ENCODE measurements at regions not wholly inside any gene's neighbourhood (a gene's known extent, or its start where the extent isn't known, plus 50 kb on each side); places are given as distances from the start of the nearest gene placed in this dataset.

- no peaks in the 10 kb centered on the region for H3K9me2 ChIP-seq (replicated peaks; ENCODE audit: control insufficient read depth, low read length)
- no peak overlapping the region for H3K4me2 ChIP-seq (ENCODE audit: low read length)
- TF ChIP-seq CTCF (IDR thresholded peaks at IDR 0.05; ENCODE audit: low read depth, low read length, poor library complexity, severe bottlenecking) (no peak), EZH2phosphoT487 (IDR thresholded peaks at IDR 0.05; ENCODE audit: borderline replicate concordance, low read length) (no peak)
- no peaks in the 10 kb centered on the region for H3K4me1 ChIP-seq (ENCODE audit: control insufficient read depth, low read length)
- no peak overlapping the region for H3K27ac ChIP-seq (ENCODE audit: low read depth, low read length)
- H3K27me3 ChIP-seq (ENCODE audit: control insufficient read depth, low read length), result no peaks in the 10 kb centered on the region
- no peak overlapping the region for H3K4me3 ChIP-seq (ENCODE audit: low read length)
- no peaks in the 10 kb centered on the region for H3K36me3 ChIP-seq (ENCODE audit: control insufficient read depth, low read length)
- no peaks in the 10 kb centered on the region for H3F3A ChIP-seq (ENCODE audit: control insufficient read depth, insufficient read depth)
- no peaks in the 10 kb centered on the region for H3K9me3 ChIP-seq (ENCODE audit: control insufficient read depth, insufficient read depth, low read length)
- H3K79me2 ChIP-seq (ENCODE audit: control insufficient read depth, low read length), result no peaks in the 10 kb centered on the region
- no peaks in the 10 kb centered on the region for H4K20me1 ChIP-seq (ENCODE audit: control insufficient read depth, insufficient read depth, low read depth, low read length)
Measured at GRCh38 chr2:215602997-215603396, 167.1 kb upstream of the FN1 start.

GRCh38 chr2:215601990-215602721 is 166.3 kb upstream of the FN1 start:
- H3F3A ChIP-seq (ENCODE audit: control insufficient read depth, insufficient read depth), result no peaks in the 10 kb centered on the region
- no peak for TF ChIP-seq CTCF (IDR thresholded peaks at IDR 0.05; ENCODE audit: low read depth, low read length, poor library complexity, severe bottlenecking)
- TF ChIP-seq EZH2phosphoT487 (IDR thresholded peaks at IDR 0.05; ENCODE audit: borderline replicate concordance, low read length), result no peak
- H3K27ac ChIP-seq (ENCODE audit: low read depth, low read length), result no peak overlapping the region

GRCh38 chr2:215601526-215601925 is 165.7 kb upstream of the FN1 start:
- TF ChIP-seq CTCF (IDR thresholded peaks at IDR 0.05; ENCODE audit: low read depth, low read length, poor library complexity, severe bottlenecking), result no peak
- no peak for TF ChIP-seq EZH2phosphoT487 (IDR thresholded peaks at IDR 0.05; ENCODE audit: borderline replicate concordance, low read length)
- Histone ChIP-seq H3K4me2 (ENCODE audit: low read length) (no peak overlapping the region), H3K27ac (ENCODE audit: low read depth, low read length) (no peak overlapping the region)

More at GRCh38 chr2:215601990-215602721, 166.3 kb upstream of the FN1 start:
- no peak overlapping the region for H3K4me2 ChIP-seq (ENCODE audit: low read length)
- no peak overlapping the region for H3K4me3 ChIP-seq (ENCODE audit: low read length)
- no peaks in the 10 kb centered on the region for H3K79me2 ChIP-seq (ENCODE audit: control insufficient read depth, low read length)
- H3K9me3 ChIP-seq (ENCODE audit: control insufficient read depth, insufficient read depth, low read length), result no peaks in the 10 kb centered on the region
- no peaks in the 10 kb centered on the region for H3K36me3 ChIP-seq (ENCODE audit: control insufficient read depth, low read length)
- H4K20me1 ChIP-seq (ENCODE audit: control insufficient read depth, insufficient read depth, low read depth, low read length), result no peaks in the 10 kb centered on the region
- no peaks in the 10 kb centered on the region for H3K9me2 ChIP-seq (replicated peaks; ENCODE audit: control insufficient read depth, low read length)
- H3K4me1 ChIP-seq (ENCODE audit: control insufficient read depth, low read length), result no peaks in the 10 kb centered on the region
- no peaks in the 10 kb centered on the region for H3K27me3 ChIP-seq (ENCODE audit: control insufficient read depth, low read length)

More at GRCh38 chr2:215601526-215601925, 165.7 kb upstream of the FN1 start:
- Histone ChIP-seq H3K27me3 (ENCODE audit: control insufficient read depth, low read length) (no peaks in the 10 kb centered on the region), H3K36me3 (ENCODE audit: control insufficient read depth, low read length) (no peaks in the 10 kb centered on the region), H3K79me2 (ENCODE audit: control insufficient read depth, low read length) (no peaks in the 10 kb centered on the region), H3K4me1 (ENCODE audit: control insufficient read depth, low read length) (no peaks in the 10 kb centered on the region), H3K9me2 (replicated peaks; ENCODE audit: control insufficient read depth, low read length) (no peaks in the 10 kb centered on the region), H3K4me3 (ENCODE audit: low read length) (no peak overlapping the region), H4K20me1 (ENCODE audit: control insufficient read depth, insufficient read depth, low read depth, low read length) (no peaks in the 10 kb centered on the region), H3K9me3 (ENCODE audit: control insufficient read depth, insufficient read depth, low read length) (no peaks in the 10 kb centered on the region), H3F3A (ENCODE audit: control insufficient read depth, insufficient read depth) (no peaks in the 10 kb centered on the region)

All from DOHH2 (cell line).